ENCODE measurements at regions not wholly inside any gene's neighbourhood (a gene's known extent, or its start where the extent isn't known, plus 50 kb on each side); places are given as distances from the start of the nearest gene placed in this dataset.

DNA sequence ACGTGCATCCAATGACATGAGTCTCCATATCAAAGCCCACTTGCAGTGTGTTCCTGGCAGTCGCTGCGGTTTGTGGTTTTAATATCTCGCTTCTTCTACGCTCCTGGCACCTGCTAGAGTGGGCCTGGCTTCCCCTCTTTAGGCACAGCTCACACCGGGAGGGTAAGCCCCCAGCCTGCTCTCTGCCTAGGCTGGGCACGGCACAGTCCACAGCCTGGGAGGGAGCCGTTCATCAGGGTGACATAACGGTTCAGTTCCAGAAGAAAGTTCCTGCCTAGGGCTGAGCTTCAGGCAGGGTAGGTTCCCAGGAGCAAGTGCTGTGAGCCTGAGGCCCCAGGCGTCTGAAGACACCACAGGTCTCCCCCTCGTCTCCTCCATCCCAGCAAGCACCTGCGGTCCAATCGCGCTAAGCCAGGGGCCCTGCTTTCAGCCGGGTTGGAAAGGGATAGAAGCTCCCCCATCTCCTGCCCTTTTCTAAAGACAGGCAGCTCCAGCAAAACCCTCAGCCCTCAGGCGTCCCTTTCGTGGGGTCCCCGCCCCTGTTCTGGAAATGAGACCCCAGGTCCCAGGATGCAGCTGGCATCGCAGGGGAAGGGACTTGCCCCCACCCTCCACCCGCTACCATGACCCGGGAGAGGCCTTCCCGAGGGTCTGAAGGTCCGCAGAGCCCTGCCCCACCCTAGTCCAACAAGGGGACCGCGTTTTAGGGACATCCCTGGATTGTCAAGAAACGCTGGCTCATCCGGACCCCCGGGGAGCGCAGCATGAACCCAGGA lies 121.6 kb upstream of the ZNF507 start:
- no peaks in the 10 kb centered on the region for H3F3A ChIP-seq (ENCODE audit: insufficient read depth, low read length)
- no peak for TF ChIP-seq EZH2phosphoT487 (IDR thresholded peaks at IDR 0.05; ENCODE audit: low read length)
- TF ChIP-seq, protein P1, sequence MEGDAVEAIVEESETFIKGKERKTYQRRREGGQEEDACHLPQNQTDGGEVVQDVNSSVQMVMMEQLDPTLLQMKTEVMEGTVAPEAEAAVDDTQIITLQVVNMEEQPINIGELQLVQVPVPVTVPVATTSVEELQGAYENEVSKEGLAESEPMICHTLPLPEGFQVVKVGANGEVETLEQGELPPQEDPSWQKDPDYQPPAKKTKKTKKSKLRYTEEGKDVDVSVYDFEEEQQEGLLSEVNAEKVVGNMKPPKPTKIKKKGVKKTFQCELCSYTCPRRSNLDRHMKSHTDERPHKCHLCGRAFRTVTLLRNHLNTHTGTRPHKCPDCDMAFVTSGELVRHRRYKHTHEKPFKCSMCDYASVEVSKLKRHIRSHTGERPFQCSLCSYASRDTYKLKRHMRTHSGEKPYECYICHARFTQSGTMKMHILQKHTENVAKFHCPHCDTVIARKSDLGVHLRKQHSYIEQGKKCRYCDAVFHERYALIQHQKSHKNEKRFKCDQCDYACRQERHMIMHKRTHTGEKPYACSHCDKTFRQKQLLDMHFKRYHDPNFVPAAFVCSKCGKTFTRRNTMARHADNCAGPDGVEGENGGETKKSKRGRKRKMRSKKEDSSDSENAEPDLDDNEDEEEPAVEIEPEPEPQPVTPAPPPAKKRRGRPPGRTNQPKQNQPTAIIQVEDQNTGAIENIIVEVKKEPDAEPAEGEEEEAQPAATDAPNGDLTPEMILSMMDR (IDR thresholded peaks at IDR 0.05; ENCODE audit: low read length): no peak
- no peak for TF ChIP-seq EZH2 (optimal IDR thresholded peaks at IDR 0.05; ENCODE audit: low read depth, low read length)
- peaks cover 89% of the 10 kb centered on the region for H3K27me3 ChIP-seq (replicated peaks; ENCODE audit: insufficient read depth, low read length)
- H3K36me3 ChIP-seq (replicated peaks; ENCODE audit: insufficient read depth, low read length): no peaks in the 10 kb centered on the region
- H3K9me3 ChIP-seq (replicated peaks; ENCODE audit: insufficient read depth, low read length): no peaks in the 10 kb centered on the region
- H3K4me3 ChIP-seq (ENCODE audit: low read length): no peak overlapping the region
- DNase-seq: peak; percentile 18
- H3K79me2 ChIP-seq (ENCODE audit: low read length): no peaks in the 10 kb centered on the region
- no peaks in the 10 kb centered on the region for H3K9me2 ChIP-seq (replicated peaks; ENCODE audit: insufficient read depth, low read length)
- no peak overlapping the region for H3K9ac ChIP-seq (ENCODE audit: low read length)
- H3K27ac ChIP-seq (ENCODE audit: low read length): no peak overlapping the region
- no peak overlapping the region for H2AFZ ChIP-seq (ENCODE audit: low read length)
- no peaks in the 10 kb centered on the region for H4K20me1 ChIP-seq (ENCODE audit: insufficient read depth, low read length)
- H3K4me2 ChIP-seq (ENCODE audit: low read depth, low read length): peak overlapping the region; percentile 43; the same call in 1 of the 2 replicates
- peaks cover 5% of the 10 kb centered on the region; the same call in 1 of the 2 replicates for H3K4me1 ChIP-seq (ENCODE audit: low read length)

DNA sequence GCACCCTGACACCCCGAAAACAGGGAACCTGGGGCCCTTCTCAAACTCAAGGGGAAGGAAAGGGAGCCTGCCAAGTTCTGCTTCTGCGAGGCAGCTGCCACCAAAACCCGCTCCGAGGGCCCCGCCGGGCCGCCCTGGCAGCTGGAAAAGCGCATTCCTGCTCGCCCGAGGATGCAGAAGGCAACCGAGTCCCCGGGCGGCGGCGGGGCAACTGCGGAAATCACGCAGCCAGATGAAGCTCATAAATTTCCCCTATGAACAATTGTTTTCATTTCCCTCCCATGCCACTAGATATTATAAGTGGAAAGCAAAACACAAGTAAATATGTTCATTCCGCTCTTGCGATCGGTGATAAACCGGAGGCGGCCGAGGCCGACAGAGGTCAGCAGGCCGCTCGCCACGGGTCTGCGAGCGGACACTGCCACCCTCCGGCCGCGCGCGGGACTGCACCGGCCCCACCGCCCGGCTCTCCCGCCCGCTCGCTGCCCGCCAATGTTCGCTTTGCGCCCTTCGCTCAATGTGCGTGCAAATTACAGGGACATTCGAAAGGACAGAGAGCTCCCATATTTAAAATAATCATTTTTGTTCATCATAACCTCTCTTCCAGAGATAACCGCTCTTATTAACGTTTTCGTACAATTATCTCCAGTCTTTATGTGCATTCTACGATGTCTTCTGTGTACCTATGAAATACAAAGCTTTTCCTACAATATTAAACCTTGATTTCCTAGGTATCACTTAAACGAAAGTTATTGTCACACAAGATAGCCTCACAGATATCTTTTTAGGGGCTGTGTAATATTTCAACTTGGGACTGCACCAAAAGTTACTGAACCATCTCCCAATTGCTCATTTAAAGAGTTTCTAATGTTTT lies 120.8 kb upstream of the ZNF507 start:
- peak overlapping the region; percentile 43; the same call in 1 of the 2 replicates for H3K4me2 ChIP-seq (ENCODE audit: low read depth, low read length)
- no peak overlapping the region for H3K9ac ChIP-seq (ENCODE audit: low read length)
- H2AFZ ChIP-seq (ENCODE audit: low read length): no peak overlapping the region
- 0 out of 2 replicates have a peak overlapping the region, but pooled peaks have one; percentile 10 for H3K4me3 ChIP-seq (ENCODE audit: low read length)
- TF ChIP-seq EZH2 (optimal IDR thresholded peaks at IDR 0.05; ENCODE audit: low read depth, low read length) (no peak), EZH2phosphoT487 (IDR thresholded peaks at IDR 0.05; ENCODE audit: low read length) (no peak)
- TF ChIP-seq, protein P1 (IDR thresholded peaks at IDR 0.05; ENCODE audit: low read length): peak; percentile 95
- no peaks in the 10 kb centered on the region for H3F3A ChIP-seq (ENCODE audit: insufficient read depth, low read length)
- no peaks in the 10 kb centered on the region for H4K20me1 ChIP-seq (ENCODE audit: insufficient read depth, low read length)
- peaks cover 92% of the 10 kb centered on the region for H3K27me3 ChIP-seq (replicated peaks; ENCODE audit: insufficient read depth, low read length)
- H3K27ac ChIP-seq (ENCODE audit: low read length): no peak overlapping the region
- H3K9me3 ChIP-seq (replicated peaks; ENCODE audit: insufficient read depth, low read length): no peaks in the 10 kb centered on the region
- peaks cover 5% of the 10 kb centered on the region; the same call in 1 of the 2 replicates for H3K4me1 ChIP-seq (ENCODE audit: low read length)
- no peaks in the 10 kb centered on the region for H3K36me3 ChIP-seq (replicated peaks; ENCODE audit: insufficient read depth, low read length)
- peak; percentile 53 for DNase-seq
- H3K79me2 ChIP-seq (ENCODE audit: low read length): no peaks in the 10 kb centered on the region
- no peaks in the 10 kb centered on the region for H3K9me2 ChIP-seq (replicated peaks; ENCODE audit: insufficient read depth, low read length)

DNA sequence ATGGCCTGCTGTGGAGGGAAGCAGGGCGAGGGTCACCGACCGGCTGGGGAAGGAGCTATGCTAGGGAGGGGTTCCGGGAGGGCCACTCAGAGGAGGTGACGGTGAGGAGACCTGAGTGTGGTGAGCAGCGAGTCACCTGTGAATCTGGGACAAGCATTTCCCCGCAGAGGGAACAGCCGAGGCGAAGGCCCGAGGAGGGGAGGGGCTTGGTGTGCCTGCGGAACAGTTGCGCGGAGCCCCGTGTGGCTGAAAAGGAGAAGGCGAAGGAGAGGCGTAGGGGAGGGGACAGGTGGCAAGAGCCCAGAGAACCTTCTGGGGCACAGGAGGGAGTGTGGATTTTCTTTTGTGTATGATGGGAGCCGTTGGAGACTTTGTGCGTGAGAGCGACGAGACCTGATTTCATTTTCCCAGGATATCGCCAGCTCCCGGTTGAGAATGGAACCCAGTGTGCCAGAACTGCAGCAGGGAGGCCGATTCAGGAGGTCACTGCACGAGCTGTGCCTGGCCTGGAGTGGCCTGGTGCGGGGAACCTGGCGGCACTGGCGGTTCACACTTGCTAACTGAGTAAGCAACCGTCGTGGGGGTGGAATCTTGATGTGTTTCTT lies 117.7 kb upstream of the ZNF507 start:
- no peaks in the 10 kb centered on the region for H3F3A ChIP-seq (ENCODE audit: insufficient read depth, low read length)
- no peaks in the 10 kb centered on the region for H3K9me2 ChIP-seq (replicated peaks; ENCODE audit: insufficient read depth, low read length)
- peaks cover 5% of the 10 kb centered on the region; the same call in 1 of the 2 replicates for H3K4me1 ChIP-seq (ENCODE audit: low read length)
- H2AFZ ChIP-seq (ENCODE audit: low read length): no peak overlapping the region
- no peaks in the 10 kb centered on the region for H3K79me2 ChIP-seq (ENCODE audit: low read length)
- TF ChIP-seq, protein P1 (IDR thresholded peaks at IDR 0.05; ENCODE audit: low read length): no peak
- TF ChIP-seq EZH2phosphoT487 (IDR thresholded peaks at IDR 0.05; ENCODE audit: low read length) (no peak), EZH2 (optimal IDR thresholded peaks at IDR 0.05; ENCODE audit: low read depth, low read length) (no peak)
- no peak overlapping the region for H3K4me3 ChIP-seq (ENCODE audit: low read length)
- no peak overlapping the region for H3K27ac ChIP-seq (ENCODE audit: low read length)
- no peaks in the 10 kb centered on the region for H4K20me1 ChIP-seq (ENCODE audit: insufficient read depth, low read length)
- no peaks in the 10 kb centered on the region for H3K36me3 ChIP-seq (replicated peaks; ENCODE audit: insufficient read depth, low read length)
- no peak for DNase-seq
- peaks cover 92% of the 10 kb centered on the region for H3K27me3 ChIP-seq (replicated peaks; ENCODE audit: insufficient read depth, low read length)
- H3K9me3 ChIP-seq (replicated peaks; ENCODE audit: insufficient read depth, low read length): no peaks in the 10 kb centered on the region
- no peak overlapping the region for H3K9ac ChIP-seq (ENCODE audit: low read length)
- no peak overlapping the region for H3K4me2 ChIP-seq (ENCODE audit: low read depth, low read length)

All from MM.1S (cell line).